Muscle of leg (tissue), 3 donors: ENCODE measurements at regions not wholly inside any gene's neighbourhood (a gene's known extent, or its start where the extent isn't known, plus 50 kb on each side); places are given as distances from the start of the nearest gene placed in this dataset.
"Not testable (repeated sequence)": the region's sequence is repeated elsewhere in the genome, so short reads cannot be mapped to it uniquely, and the experiment has no call there.

Experiments used
- DNase-seq: peaks from one replicate; pipeline ENCODE4 v3.0.0; 2013
- H3K27ac ChIP-seq: one replicate; pipeline ENCODE4 v1.5.1; 2013; ENCODE audit warnings: mild to moderate bottlenecking, low read length, control low read depth
- H3K27me3 ChIP-seq: one replicate; pipeline ENCODE4 v1.6.1; 2013; ENCODE audit warnings: low read length; ENCODE audit not compliant: control insufficient read depth, insufficient read depth
- H3K36me3 ChIP-seq: one replicate; pipeline ENCODE4 v1.6.1; 2013; ENCODE audit warnings: low read length; ENCODE audit not compliant: control insufficient read depth, insufficient read depth
- H3K4me1 ChIP-seq: one replicate; pipeline ENCODE4 v1.6.1; 2013; ENCODE audit warnings: low read length; ENCODE audit not compliant: control insufficient read depth, insufficient read depth
- H3K4me3 ChIP-seq: one replicate; pipeline ENCODE4 v1.5.1; 2013; ENCODE audit warnings: low read length, control low read depth
- H3K9me3 ChIP-seq: replicated peaks from 2 replicates; pipeline ENCODE4 v1.6.1; 2013; ENCODE audit warnings: low read depth, low read length; ENCODE audit not compliant: control insufficient read depth
- WGBS: methylation state at CpG from one replicate; pipeline ENCODE4 v1.1.5; 2013; ENCODE audit warnings: missing lambda C conversion rate; ENCODE audit not compliant: insufficient coverage; 5-methylcytosine and 5-hydroxymethylcytosine counted together

GRCh38 chr7:3159445-3159844 is 115.8 kb upstream of the CARD11 start:
- H3K27ac ChIP-seq, result no peak overlapping the region
- H3K27me3 ChIP-seq, result peaks cover 10% of the 10 kb centered on the region
- H3K4me3 ChIP-seq, result no peak overlapping the region
- peaks cover 14% of the 10 kb centered on the region for H3K4me1 ChIP-seq
- no peak for DNase-seq
- peaks cover 5% of the 10 kb centered on the region for H3K9me3 ChIP-seq
- no CpG with 5 or more reads among the region's 3 CpGs for WGBS
- no peaks in the 10 kb centered on the region for H3K36me3 ChIP-seq

DNA sequence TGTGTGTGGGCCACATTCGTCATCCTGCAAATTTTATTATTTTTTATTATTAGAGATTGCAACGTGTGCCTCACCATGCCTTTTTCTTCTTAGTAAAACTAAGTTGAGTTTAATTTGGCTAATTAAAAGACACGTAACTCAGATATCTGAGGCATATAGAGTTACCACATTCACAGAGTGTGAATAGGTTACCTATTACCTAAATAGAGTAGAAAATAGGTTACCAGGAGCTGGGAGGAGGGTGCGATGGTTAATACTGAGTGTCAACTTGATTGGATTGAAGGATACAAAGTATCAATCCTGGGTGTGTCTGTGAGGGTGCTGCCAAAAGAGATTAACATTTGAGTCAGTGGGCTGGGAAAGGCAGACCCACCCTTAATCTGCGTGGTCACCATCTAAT is 116.3 kb upstream of the CARD11 start:
- not testable (repeated sequence) for H3K27ac ChIP-seq, DNase-seq

DNA sequence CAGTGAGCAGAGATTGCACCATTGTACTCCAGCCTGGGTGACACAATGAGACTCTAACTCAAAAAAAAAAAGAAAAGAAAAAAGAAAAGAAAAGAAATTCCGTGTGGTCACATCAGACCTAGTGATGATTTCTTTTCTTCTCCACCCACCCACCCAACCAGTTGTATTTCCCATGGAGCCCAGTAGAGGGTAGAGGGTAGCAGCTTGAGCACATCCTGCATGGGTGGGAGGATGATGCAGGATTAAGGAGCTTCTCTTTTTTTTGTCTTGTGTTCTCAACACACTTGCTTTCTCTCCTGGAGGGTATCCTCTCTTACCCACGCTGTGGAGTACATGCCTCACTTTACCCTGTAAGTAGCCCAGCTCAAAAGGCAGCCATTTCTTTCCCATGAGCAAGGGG is 118.6 kb upstream of the CARD11 start:
- WGBS, result 100% methylated on average over 1 of the region's 2 CpGs
- no peak for DNase-seq
- H3K27ac ChIP-seq, result no peak overlapping the region
- no peak overlapping the region for H3K4me3 ChIP-seq
- no peaks in the 10 kb centered on the region for H3K9me3 ChIP-seq
- H3K4me1 ChIP-seq, result peaks cover 14% of the 10 kb centered on the region
- H3K36me3 ChIP-seq, result no peaks in the 10 kb centered on the region
- peaks cover 11% of the 10 kb centered on the region for H3K27me3 ChIP-seq

More for the DNA sequence above, 116.3 kb upstream of the CARD11 start:
- H3K4me1 ChIP-seq, result peaks cover 14% of the 10 kb centered on the region
- not testable (repeated sequence) for H3K9me3 ChIP-seq, H3K4me3 ChIP-seq, H3K36me3 ChIP-seq
- WGBS, result 86% methylated on average over 1 of the region's 5 CpGs
- peaks cover 10% of the 10 kb centered on the region for H3K27me3 ChIP-seq

GRCh38 chr7:3162798-3163197 is 119.1 kb upstream of the CARD11 start:
- H3K27ac ChIP-seq, H3K4me3 ChIP-seq, DNase-seq, H3K9me3 ChIP-seq, H3K4me1 ChIP-seq, H3K36me3 ChIP-seq: not testable (repeated sequence)
- peaks cover 13% of the 10 kb centered on the region for H3K27me3 ChIP-seq
- 88% methylated on average over 1 of the region's 4 CpGs for WGBS

GRCh38 chr7:3164380-3164792 is 120.7 kb upstream of the CARD11 start:
- H3K4me1 ChIP-seq, result no peaks in the 10 kb centered on the region
- H3K9me3 ChIP-seq, result no peaks in the 10 kb centered on the region
- no peak overlapping the region for H3K27ac ChIP-seq
- WGBS, result no CpG with 5 or more reads among the region's 10 CpGs
- no peaks in the 10 kb centered on the region for H3K36me3 ChIP-seq
- peaks cover 14% of the 10 kb centered on the region for H3K27me3 ChIP-seq
- DNase-seq, result no peak
- H3K4me3 ChIP-seq, result no peak overlapping the region

DNA sequence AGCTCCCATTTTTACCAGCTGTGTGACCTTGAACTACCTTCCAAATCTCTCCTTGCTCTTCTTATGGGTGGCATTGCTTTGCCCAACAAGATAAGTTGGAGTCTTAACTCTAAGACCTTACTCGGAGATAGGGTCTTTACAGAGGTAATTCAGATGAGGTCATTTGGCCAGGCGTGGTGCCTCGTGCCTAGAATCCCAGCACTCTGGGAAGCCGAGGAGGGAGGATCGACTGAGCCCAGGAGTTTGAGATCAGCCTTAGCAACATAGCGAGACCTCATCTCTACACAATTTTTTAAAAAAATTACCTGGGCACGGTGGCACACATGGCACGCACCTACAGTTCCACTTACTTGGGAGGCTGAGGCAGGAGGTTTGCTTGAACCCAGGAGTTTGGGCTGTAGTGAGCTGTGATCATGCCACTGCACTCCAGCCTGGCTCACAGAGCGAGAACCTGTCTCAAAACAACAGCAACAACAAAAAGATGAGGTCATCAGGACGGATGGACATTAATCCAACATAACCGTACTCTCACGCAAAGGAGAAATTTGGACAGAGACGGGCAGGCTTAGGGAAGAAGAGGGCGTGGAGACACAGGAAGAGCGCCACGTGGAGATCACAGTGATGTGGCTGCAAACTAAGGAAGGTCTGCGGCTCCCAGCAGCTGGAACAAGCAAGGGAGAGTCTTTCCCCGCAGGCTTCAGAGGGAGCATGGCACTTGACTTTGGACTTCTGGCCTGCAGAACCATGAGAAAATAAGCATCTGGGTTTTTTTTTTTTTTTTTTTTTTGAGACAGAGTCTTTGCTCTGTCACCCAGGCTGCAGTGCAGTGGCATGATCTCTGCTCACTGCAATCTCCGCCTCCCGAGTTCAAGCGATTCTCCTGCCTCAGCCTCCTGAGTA is 122.3 kb upstream of the CARD11 start:
- peaks cover 16% of the 10 kb centered on the region for H3K27me3 ChIP-seq
- H3K27ac ChIP-seq, result no peak overlapping the region
- 59% methylated on average over 11 of the region's 21 CpGs for WGBS
- no peaks in the 10 kb centered on the region for H3K36me3 ChIP-seq
- no peaks in the 10 kb centered on the region for H3K9me3 ChIP-seq
- no peak for DNase-seq
- no peaks in the 10 kb centered on the region for H3K4me1 ChIP-seq
- H3K4me3 ChIP-seq, result no peak overlapping the region

DNA sequence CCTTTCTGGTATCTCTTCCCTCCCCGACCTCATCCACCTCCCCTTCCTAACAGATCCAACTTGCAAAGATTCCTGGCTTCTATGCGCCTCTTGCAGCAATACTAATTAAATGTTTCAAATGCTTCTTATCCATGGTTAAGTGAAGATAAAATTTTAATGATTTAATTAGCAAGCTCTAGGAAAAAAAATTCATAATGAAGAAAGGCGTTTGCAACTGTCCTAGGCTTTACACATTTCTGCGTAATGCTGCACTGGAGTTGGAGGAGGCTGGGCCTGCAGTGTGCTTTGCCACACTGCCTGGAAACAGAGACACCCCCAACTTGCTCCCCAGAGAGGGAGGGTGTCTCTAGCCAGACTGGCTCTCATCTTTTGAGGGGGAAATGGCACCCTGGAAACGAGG is 123.9 kb upstream of the CARD11 start:
- no peak for DNase-seq
- 60% methylated on average over 3 of the region's 5 CpGs for WGBS
- H3K9me3 ChIP-seq, result no peaks in the 10 kb centered on the region
- H3K36me3 ChIP-seq, result no peaks in the 10 kb centered on the region
- no peak overlapping the region for H3K27ac ChIP-seq
- no peaks in the 10 kb centered on the region for H3K4me1 ChIP-seq
- peaks cover 16% of the 10 kb centered on the region for H3K27me3 ChIP-seq
- no peak overlapping the region for H3K4me3 ChIP-seq

GRCh38 chr7:3168370-3168769 is 124.7 kb upstream of the CARD11 start:
- H3K4me1 ChIP-seq, result no peaks in the 10 kb centered on the region
- H3K27me3 ChIP-seq, result peaks cover 16% of the 10 kb centered on the region
- WGBS, result 86% methylated on average over 6 of the region's 12 CpGs
- no peak overlapping the region for H3K27ac ChIP-seq
- H3K9me3 ChIP-seq, result no peaks in the 10 kb centered on the region
- no peak overlapping the region for H3K4me3 ChIP-seq
- H3K36me3 ChIP-seq, result no peaks in the 10 kb centered on the region
- no peak for DNase-seq

DNA sequence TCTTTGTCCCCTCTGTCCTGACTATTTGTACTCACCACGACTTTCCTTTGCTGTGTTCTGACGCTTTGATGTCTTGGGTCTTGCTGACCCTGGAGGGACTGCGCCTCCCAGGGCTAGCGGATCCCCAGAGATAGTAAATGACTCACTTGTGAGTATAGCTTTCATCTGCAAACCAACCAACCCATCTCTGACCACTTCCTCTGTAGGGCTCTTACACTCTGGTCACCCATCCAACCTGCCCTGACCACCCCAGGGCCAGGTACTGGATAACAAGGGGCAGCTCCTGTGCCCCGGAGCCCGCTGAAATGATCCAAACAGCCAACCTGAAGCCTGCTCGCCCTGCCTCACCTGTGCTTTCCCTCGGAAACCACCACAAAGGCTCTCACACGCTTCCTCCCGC is 125.2 kb upstream of the CARD11 start:
- H3K27ac ChIP-seq, result no peak overlapping the region
- DNase-seq, result no peak
- H3K27me3 ChIP-seq, result peaks cover 16% of the 10 kb centered on the region
- H3K4me3 ChIP-seq, result no peak overlapping the region
- no peaks in the 10 kb centered on the region for H3K36me3 ChIP-seq
- WGBS, result 90% methylated on average over 7 of the region's 10 CpGs
- no peaks in the 10 kb centered on the region for H3K4me1 ChIP-seq
- H3K9me3 ChIP-seq, result no peaks in the 10 kb centered on the region

DNA sequence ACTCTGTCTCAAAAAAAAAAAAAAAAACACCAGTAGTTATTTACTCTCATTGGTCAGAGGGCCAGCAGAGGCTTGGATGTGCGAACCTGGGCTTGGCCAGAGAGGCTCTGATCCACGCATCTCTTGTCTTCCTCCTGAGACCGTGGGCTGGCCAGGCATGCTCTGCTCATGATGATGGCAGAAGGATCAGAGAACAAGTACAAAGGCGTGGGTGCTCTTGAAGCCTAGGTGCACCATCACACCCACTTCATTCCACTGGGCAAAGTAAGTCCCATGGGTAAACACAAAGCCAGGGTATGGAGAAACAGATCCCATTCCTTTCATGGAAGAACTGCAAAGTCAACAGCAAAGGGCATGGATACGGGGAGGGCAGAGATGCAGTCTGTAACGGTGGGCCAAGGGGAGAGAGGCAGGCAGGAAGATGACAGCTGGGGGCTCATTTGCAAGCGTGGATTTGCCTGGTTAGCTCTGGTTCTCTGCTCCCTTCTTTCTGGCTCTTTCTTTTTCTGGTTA is 128.2 kb upstream of the SDK1 start:
- no peak for DNase-seq

More for the DNA sequence above, 128.2 kb upstream of the SDK1 start:
- Histone ChIP-seq H3K36me3 (no peaks in the 10 kb centered on the region), H3K4me3 (no peak overlapping the region), H3K9me3 (no peaks in the 10 kb centered on the region), H3K4me1 (no peaks in the 10 kb centered on the region), H3K27me3 (peaks cover 13% of the 10 kb centered on the region), H3K27ac (no peak overlapping the region)
- WGBS, result 68% methylated on average over 6 of the region's 7 CpGs
